GM18520 (cell line): ENCODE measurements at regions not wholly inside any gene's neighbourhood (a gene's known extent, or its start where the extent isn't known, plus 50 kb on each side); places are given as distances from the start of the nearest gene placed in this dataset.

ENCODE experiments used
- ATAC-seq: cut with Tn5 transposase; IDR thresholded peaks from one replicate; pipeline ENCODE4 v1.9.1; 2021; ENCODE audit not compliant: unreplicated experiment

DNA sequence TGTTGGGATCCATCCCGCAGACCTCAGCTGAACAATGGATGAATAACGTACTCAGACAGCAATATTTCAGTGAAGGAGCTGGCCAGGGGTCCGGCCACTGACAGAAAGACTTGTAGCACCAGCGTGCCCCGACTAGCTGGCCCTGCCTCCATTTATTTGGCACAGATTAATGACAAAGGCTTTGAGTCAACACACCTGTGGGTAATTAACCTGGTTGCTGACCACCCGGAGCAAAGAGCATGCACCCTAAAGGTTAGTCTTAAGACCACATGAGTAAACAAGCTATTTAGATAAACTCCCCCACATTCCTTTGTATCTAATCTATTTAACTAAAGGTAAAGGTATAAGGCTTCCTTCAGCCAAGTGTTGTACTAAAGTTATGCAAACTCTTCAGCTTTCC, 868.6 kb downstream of the LRFN5 start:
- no peak for ATAC-seq

DNA sequence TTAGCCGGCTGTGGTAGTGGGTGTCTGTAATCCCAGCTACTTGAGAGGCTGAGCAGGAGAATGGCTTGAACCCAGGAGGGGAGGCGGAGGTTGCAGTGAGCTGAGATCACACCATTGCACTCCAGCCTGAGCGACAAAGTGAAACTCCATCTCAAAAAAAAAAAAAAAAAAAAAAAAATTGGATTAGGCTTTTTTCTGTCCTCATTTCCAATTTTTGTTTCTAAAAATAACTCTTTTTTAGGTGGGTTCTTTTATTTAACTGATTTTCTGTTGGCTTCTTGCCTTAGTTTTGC, 863.7 kb downstream of the LRFN5 start:
- no peak for ATAC-seq

DNA sequence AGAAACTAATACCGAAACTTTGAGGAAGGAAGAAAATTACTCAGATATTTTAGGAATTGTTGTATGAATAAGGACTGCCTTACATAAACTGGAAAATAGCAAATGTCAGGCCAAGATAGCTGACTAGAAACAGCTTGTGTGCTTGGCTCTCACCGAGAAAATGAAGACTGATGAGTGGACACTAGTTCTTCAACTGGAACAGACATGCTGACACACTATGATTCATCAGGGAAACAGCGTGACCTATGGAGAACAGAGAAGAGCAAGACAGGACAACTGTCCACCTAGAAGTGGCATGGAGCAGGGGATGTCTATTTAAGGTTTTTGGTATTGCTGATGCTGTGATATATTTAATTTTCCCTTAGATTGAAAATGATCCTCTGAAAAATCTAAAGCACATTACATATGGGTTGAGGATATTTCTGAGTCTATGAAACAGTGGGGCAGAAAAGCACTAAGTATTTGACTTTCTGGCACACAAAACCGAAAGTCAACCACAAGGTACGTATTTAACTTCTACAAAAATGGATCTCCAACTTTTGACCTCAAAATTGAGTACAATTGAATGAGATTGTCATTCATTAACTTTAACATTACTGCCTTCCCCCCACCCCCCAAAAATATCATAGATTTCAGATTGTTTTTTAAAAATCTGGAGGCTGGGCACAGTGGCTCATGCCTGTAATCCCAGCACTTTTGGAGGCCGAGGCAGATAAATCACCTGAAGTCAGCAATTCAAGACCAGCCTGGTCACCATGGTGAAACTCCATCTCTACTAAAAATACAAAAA, 863.2 kb downstream of the LRFN5 start:
- no peak for ATAC-seq

- ATAC-seq = no peak
These were observed 854.0 kb downstream of the LRFN5 start for GRCh38 chr14:42460673-42461072.

DNA sequence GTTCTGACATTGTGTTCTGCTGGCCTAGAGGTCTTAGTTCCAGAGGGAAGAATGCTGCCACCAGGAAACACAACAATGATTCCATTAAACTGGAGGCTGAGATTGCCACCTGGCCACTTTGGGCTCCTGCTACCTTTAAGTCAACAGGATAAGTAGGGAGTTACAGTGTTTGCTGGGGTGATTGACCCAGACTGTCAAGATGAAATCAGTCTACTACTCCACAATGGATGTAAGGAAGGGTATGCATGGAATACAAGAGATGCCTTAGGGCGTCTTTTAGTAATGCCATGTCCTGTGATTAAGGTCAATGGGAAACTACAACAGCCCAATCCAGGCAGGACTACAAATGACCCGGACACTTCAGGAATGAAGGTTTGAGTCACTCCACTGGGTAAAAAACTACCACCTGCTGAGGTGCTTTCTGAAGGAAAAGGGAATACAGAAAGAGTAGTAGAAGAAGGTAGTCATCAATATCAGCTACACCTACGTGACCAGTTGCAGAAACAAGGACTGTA, 852.6 kb downstream of the LRFN5 start:
- no peak for ATAC-seq

DNA sequence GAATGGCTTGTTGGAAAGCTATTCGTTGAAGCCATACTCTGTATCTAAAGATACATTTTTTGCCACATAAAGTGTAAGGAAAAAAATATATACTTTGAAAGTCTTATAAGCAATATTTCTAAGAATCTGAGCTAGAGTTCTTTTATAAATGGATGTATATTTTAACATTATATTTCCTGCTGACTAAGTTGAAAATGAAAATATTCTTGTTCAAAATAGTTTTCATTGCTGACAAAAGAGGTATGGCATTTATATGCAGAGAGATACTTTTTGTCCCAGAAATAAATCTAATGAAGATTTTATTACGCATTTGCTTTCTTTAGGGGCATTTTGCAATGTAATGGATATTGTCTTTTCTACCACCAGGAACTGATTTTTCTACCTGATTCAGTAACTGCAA, 834.9 kb downstream of the LRFN5 start:
- ATAC-seq = no peak

DNA sequence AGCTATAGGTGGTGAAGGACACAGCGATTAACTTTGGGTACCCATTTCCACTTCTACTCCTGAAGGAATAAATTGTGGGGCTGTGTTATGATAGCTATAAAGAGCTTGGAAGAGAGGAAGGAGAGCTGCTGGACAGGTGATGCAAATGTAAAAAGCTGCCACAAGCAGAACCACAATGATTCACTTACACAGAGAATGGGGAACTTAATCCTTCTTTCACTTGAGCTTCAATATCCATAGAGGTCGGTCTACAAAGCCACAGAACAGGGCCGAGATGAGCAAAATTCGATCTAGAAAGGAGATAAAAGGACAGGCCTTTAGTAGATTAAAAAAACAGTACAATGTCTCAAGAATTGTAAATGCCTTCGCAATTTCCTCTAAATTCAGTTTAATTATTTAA, 831.1 kb downstream of the LRFN5 start:
- no peak for ATAC-seq

- no peak for ATAC-seq
These were observed 822.7 kb downstream of the LRFN5 start for GRCh38 chr14:42429401-42429800.

DNA sequence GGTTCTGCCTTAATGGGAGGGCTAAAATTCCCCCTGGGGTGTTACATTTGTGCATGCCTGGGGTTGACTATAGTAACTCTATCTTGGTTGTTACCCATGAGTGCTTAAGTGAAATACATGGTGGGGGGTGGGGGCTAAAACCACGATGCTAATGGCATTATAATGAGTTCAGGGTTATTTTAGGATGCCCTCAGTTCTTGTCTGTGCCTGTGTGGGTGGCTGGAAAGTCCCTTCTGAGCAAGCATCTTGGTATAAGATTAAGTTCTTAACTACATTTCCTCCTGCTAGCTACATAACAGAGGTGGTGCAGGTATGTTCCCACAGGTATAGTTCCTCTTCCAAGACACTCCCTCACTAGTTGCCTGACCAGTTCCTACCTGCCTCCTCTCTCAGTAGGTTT, 822.3 kb downstream of the LRFN5 start:
- peak; percentile 97 for ATAC-seq

DNA sequence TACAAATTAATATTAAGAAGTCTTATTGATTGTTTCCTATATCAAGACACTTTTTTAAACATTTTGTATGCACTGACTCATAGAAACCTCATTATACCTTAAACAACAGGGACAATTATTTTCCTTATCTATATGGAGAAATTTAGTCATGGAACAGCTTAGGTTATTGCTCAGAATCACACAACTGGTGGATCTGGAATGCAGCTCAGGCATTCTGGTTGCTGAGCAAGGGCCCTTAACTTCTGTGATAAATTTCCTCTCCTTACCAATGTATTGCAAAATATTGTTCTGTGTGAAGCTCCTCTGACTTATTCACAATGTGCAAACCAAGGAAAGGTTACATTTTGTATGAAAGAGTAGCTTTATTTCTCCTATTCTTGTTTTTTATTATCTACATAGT, 817.8 kb downstream of the LRFN5 start:
- no peak for ATAC-seq

DNA sequence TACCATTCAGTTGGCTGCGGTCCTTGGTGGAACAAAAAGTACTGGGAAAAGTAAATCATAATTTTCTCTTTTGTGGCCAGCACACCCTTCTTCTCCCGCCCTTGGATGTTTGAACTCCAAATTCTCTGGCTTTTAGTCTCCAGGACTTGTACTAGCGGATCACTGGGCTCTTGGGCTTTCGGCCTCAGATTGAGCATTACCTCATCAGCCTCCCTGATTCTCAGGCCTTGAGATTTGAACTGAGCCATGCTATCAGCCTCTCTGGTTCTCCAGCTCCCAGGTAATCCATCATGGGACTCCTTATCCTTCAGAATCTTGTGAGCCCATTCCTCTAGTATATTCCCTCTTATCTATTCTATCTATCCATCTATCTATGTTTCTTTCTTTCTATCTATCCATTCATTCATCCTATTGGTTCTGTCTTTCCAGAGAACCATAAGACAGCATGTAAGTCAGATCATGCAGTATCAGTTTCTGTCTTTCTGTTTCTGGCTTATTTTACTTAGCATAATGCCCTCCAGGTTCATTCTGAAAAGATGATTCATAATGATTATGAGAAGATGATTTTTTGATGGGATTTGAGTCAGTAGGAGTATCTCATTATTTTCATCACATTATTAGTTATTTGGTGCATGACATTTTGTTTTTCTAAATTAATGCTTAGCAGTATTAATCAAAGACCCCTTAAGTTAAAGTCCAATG, 814.9 kb downstream of the LRFN5 start:
- ATAC-seq = peak; percentile 87

DNA sequence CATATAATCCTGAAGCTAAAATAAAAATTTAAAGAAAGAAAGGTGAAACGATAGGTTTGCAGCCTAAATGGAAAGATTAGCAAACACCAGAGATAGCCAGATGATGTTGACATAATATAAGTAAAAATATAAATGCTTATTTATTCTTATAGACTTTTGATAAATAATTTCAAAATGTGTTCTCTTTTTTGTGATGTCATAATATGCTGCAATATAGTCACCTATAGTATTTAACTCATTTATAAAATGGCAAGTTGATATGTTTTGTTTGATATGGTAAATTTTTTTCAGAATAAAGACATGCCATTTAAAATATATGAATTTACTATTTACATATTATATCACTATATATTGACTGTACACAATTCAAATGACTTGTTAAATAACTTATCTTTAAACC, 813.4 kb downstream of the LRFN5 start:
- no peak for ATAC-seq

- peak; percentile 77 for ATAC-seq
These were observed 800.5 kb downstream of the LRFN5 start for GRCh38 chr14:42407153-42407552.

GRCh38 chr14:42391146-42391834, 784.6 kb downstream of the LRFN5 start:
- peak; percentile 88 for ATAC-seq

DNA sequence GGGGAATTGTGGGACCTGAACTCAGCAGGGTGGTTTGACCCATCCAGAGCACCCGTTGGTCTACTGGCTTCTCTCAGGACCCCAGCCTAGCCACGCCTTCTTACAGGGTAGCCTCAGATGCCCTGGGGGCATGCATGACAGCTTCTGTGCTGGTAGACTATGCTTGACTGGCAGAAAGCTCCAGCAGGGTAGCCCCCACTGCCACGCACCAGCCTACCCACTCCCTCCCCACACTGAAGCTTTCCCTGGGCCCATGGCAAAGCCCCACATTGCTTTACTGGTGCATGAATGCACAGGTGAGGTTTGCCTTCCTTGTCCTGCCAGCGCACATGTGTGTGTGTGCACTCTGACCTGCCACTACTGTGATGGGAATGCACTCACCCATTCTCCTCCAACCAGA, 772.2 kb downstream of the LRFN5 start:
- ATAC-seq = no peak

DNA sequence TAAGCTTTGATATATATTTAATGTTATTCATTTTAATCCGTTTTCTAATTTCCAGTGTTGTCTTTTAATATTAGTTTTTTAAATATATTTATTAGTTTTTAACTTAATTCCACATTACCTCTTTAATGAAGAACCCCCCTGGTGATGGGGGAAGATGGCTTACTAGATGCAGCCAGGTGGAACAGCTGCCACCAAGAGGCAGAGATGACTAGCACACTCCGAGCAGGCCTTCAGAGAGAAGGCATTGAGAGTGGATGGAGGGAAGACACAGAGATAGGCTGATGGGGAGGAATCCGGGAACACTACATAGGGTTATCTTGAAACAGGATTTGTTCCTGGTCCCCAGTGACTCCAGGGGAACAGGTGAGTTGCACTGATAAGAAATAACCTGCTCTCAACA, 771.6 kb downstream of the LRFN5 start:
- ATAC-seq = no peak

DNA sequence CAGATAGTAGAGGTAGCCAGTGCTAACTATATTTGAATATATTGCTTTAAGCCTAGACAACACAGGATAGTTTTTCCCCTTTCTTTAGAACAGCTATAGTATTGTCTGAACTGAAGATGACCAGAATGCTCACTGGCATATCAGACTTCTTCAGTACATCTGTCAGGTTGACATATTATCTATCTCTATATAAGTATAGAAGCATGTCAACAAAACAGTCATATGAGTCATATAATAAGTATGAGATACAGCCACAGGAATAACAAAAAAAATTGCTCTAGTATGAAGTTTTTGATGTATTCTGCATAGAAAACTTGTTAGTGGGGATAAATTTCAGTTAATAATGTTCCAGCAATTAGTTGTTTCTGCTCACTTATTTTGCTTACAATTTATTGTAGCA, 767.7 kb downstream of the LRFN5 start:
- no peak for ATAC-seq

GRCh38 chr14:42370056-42370455, 763.4 kb downstream of the LRFN5 start:
- peak; percentile 40 for ATAC-seq

DNA sequence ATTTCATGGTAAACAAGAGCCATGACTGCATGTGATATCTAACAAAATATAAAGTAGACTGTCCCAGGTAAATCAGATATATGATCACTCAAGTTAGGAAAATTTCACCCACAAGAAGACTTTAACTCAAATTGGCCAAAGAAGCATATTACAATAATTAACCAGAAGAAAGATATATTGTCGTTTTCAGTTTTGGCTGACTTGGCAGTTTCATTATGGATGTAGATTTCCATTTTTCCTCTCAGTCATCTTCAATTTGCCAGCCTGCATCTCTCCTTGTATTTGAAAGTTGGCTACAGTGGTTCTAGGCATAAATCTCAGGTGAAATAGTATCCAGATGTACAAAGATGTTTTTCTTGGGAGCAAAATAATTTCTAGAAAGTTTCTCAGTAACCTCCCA, 761.6 kb downstream of the LRFN5 start:
- ATAC-seq = no peak

- ATAC-seq = peak; percentile 94
These were observed 746.6 kb downstream of the LRFN5 start for GRCh38 chr14:42353315-42353714.

DNA sequence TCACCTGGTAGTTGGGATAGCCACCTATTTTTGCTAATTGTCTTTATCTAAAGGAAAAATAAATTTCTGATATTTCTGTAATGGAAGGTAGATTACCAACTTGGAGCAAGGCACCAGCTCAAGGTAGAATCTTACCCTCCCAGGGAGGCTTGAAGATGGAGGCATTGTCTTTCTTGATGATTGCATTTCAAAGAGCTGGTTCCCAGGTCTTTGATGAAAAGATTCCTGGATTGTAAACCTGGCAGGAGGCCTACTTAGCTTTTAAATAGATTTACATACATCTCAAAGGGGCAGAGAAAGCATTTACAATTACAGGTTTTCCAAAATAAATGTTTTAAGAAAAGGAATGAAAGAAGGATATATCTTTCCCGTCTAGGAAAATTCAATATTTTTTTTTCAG, 729.2 kb downstream of the LRFN5 start:
- ATAC-seq = no peak

DNA sequence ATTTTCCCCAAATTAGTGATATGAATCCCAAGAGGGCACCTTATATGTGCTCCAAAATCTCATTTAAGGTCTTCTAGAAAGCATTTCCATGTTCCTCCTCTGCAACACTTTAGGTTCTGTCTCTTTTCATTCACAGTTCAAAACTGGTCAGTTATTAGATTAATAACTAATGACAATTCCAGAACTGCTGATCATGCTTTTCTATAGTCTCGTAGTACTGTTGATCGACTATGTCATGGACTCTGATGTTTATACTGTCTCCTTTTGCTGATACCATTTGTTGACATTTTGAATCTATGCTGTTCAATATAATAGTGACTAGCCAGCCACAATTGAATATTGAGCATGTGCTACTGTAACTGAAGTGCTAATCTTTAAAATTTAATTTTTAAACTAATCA, 728.3 kb downstream of the LRFN5 start:
- ATAC-seq = no peak
